ENCODE measurements at regions not wholly inside any gene's neighbourhood (a gene's known extent, or its start where the extent isn't known, plus 50 kb on each side); places are given as distances from the start of the nearest gene placed in this dataset.

GRCh38 chr10:8438603-8439002 is 384.1 kb downstream of the GATA3 start:
- WGBS, 2 donors, result 75 to 77% methylated on average over 3 of the region's 3 CpGs
- no peaks in the 10 kb centered on the region for H3K4me1 ChIP-seq
- H3K4me3 ChIP-seq (replicated peaks in 1 of 3), result no peak overlapping the region
- H3K27me3 ChIP-seq, result no peaks in the 10 kb centered on the region
- no peaks in the 10 kb centered on the region for H3K9me3 ChIP-seq
- H3K27ac ChIP-seq, result no peak overlapping the region
- no peak for DNase-seq
- intact Hi-C loops (cut with DNase I), result no loop called here
- TF ChIP-seq, protein P1, sequence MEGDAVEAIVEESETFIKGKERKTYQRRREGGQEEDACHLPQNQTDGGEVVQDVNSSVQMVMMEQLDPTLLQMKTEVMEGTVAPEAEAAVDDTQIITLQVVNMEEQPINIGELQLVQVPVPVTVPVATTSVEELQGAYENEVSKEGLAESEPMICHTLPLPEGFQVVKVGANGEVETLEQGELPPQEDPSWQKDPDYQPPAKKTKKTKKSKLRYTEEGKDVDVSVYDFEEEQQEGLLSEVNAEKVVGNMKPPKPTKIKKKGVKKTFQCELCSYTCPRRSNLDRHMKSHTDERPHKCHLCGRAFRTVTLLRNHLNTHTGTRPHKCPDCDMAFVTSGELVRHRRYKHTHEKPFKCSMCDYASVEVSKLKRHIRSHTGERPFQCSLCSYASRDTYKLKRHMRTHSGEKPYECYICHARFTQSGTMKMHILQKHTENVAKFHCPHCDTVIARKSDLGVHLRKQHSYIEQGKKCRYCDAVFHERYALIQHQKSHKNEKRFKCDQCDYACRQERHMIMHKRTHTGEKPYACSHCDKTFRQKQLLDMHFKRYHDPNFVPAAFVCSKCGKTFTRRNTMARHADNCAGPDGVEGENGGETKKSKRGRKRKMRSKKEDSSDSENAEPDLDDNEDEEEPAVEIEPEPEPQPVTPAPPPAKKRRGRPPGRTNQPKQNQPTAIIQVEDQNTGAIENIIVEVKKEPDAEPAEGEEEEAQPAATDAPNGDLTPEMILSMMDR (IDR thresholded peaks at IDR 0.05), result no peak
- H3K36me3 ChIP-seq, result no peaks in the 10 kb centered on the region

DNA sequence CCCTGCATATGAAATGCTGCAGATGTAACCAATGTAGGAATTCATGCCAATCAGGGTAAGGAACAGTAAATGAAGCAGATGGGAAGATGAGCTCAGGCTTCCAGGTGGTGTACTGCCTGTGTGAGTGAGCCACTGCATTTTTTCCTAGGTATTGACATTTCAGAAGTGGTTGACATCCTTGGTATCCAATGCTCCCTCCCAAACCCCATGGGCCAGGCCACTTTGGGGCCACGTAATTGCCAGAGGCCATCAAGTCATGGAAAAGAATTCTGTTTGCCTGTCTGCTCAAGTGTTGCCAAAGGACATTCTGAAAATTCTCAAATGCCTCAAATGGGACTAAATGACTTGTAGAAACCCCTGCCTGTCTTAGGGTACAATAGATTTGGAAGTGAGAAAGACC is 384.6 kb downstream of the GATA3 start:
- no peak overlapping the region for H3K27ac ChIP-seq
- no peaks in the 10 kb centered on the region for H3K36me3 ChIP-seq
- H3K27me3 ChIP-seq, result no peaks in the 10 kb centered on the region
- WGBS, 2 donors, result 58 to 75% methylated on average over 1 of the region's 1 CpG
- intact Hi-C loops (cut with DNase I), result no loop called here
- H3K4me3 ChIP-seq (replicated peaks in 1 of 3), result no peak overlapping the region
- TF ChIP-seq POLR2A (IDR thresholded peaks at IDR 0.05), result no peak
- TF ChIP-seq, protein P1 (IDR thresholded peaks at IDR 0.05), result no peak
- no peaks in the 10 kb centered on the region for H3K9me3 ChIP-seq
- no peaks in the 10 kb centered on the region for H3K4me1 ChIP-seq
- DNase-seq, result no peak

DNA sequence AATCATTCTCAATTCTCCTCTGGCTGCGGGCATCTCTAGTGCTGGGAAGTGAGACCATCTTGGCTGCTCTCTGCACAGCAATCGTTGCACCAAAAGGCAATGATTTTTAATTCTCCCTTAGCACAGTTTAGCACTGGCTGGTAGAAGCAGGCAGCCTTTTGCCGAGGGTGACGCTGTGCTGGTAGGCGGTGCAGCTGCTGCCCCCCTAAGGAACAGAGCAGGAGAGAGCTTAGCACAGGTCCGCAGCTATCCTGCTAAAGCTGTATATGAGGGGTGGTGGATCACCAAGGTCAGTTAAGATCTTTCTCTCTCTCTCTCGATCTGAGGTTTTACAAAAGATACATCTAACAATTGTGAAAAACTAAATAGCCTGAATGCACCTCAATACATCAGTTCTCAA is 390.1 kb downstream of the GATA3 start:
- H3K9me3 ChIP-seq, result no peaks in the 10 kb centered on the region
- intact Hi-C loops (cut with DNase I), result no loop called here
- no peaks in the 10 kb centered on the region for H3K4me1 ChIP-seq
- WGBS, 2 donors, result 52 to 63% methylated on average over 7 of the region's 7 CpGs
- no peak for DNase-seq
- no peaks in the 10 kb centered on the region for H3K27me3 ChIP-seq
- no peak overlapping the region for H3K27ac ChIP-seq
- H3K4me3 ChIP-seq (replicated peaks in 1 of 3), result no peak overlapping the region
- H3K36me3 ChIP-seq, result no peaks in the 10 kb centered on the region
- no peak for TF ChIP-seq POLR2A (IDR thresholded peaks at IDR 0.05)
- TF ChIP-seq, protein P1 (IDR thresholded peaks at IDR 0.05), result no peak

DNA sequence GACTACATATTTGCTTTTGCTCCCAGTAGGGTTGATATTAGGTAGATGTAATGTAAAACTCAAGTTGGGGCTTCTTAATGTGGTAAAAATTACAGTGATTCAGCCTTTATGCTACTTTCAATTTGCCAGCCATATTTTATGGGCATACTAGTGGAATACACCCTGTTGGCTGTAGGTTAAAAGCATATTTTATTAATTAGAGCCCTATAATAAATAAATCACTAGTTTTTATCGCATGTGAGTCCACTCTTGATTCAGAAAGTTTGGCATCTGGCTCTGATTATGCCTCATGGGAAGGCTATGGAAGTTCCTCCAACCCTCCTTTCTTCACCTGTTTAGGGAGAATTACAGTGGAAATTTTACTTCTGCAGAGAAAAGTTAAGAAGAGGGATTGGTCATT is 390.9 kb downstream of the GATA3 start:
- H3K4me1 ChIP-seq, result no peaks in the 10 kb centered on the region
- no peaks in the 10 kb centered on the region for H3K36me3 ChIP-seq
- H3K4me3 ChIP-seq (replicated peaks in 1 of 3), result no peak overlapping the region
- intact Hi-C loops (cut with DNase I), result no loop called here
- no peaks in the 10 kb centered on the region for H3K27me3 ChIP-seq
- TF ChIP-seq POLR2A (IDR thresholded peaks at IDR 0.05), result no peak
- TF ChIP-seq, protein P1 (IDR thresholded peaks at IDR 0.05), result no peak
- DNase-seq, result no peak
- no peak overlapping the region for H3K27ac ChIP-seq
- WGBS, 2 donors, result 84 to 85% methylated on average over 1 of the region's 1 CpG
- H3K9me3 ChIP-seq, result no peaks in the 10 kb centered on the region

DNA sequence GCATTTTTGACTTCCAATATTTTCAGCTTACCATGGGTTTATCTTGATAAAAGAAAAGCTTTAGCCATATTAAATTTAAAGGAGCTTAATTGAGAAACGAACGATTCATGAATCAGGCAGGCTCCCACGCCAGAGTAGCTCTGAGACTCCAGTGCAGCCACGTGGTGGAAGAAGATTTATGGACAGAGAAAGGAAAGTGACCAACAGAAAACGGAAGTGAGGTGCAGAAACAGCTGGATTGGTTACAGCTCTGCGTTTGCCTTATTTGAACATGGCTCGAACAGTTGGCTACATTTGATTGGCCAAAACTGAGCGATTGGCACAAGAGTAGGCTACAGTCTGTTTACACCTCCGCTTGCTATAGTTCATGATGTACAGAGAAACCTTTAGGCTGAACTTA is 395.4 kb downstream of the GATA3 start:
- intact Hi-C loops (cut with DNase I), result no loop called here
- no peak for TF ChIP-seq POLR2A (IDR thresholded peaks at IDR 0.05)
- TF ChIP-seq, protein P1 (IDR thresholded peaks at IDR 0.05), result no peak
- no peaks in the 10 kb centered on the region for H3K27me3 ChIP-seq
- DNase-seq, result no peak
- H3K36me3 ChIP-seq, result no peaks in the 10 kb centered on the region
- H3K27ac ChIP-seq, result no peak overlapping the region
- no peak overlapping the region for H3K4me3 ChIP-seq (replicated peaks in 1 of 3)
- whole genome bisulfite sequencing, 2 donors, result 85 to 88% methylated on average over 9 of the region's 9 CpGs
- H3K9me3 ChIP-seq, result no peaks in the 10 kb centered on the region
- H3K4me1 ChIP-seq, result no peaks in the 10 kb centered on the region

Data from thyroid gland (tissue), 4 donors.